Peyer's patch (tissue), 4 donors: ENCODE measurements at regions not wholly inside any gene's neighbourhood (a gene's known extent, or its start where the extent isn't known, plus 50 kb on each side); places are given as distances from the start of the nearest gene placed in this dataset.

ENCODE experiments used
- DNase-seq, 3 donors: peaks; one replicate each; pipeline ENCODE4 v3.0.0-alpha.2; 2017 to 2019
- H3K27ac ChIP-seq, 4 donors: fragments of 200-600 bp; sonication (generic); one replicate each; pipeline ENCODE4 v1.5.1; 2016 to 2019
- H3K27me3 ChIP-seq, 2 donors: fragments of 200-600 bp; sonication (generic); one replicate each; pipeline ENCODE4 v1.5.1; 2019
- H3K36me3 ChIP-seq, 3 donors: fragments of 200-600 bp; sonication (generic); one replicate each; pipeline ENCODE4 v1.5.1; 2016 to 2019
- H3K4me1 ChIP-seq, 4 donors: fragments of 200-600 bp; sonication (generic); one replicate each; pipeline ENCODE4 v1.5.1; 2016 to 2019
- H3K4me3 ChIP-seq, 4 donors: fragments of 200-600 bp; sonication (generic); 1 replicate in 3 of 4; 2 replicates in 1 of 4; pipeline ENCODE4 v1.5.1; 2016 to 2019; ENCODE audit warnings: mild to moderate bottlenecking in 1 of 4
- H3K9me3 ChIP-seq, 4 donors: fragments of 200-600 bp; sonication (generic); one replicate each; pipeline ENCODE4 v1.5.1; 2016 to 2019; ENCODE audit warnings: mild to moderate bottlenecking in 1 of 4
- CTCF ChIP-seq, 6 experiments: fragments of 450-650 bp in 4 of 6; fragments of 200-600 bp in 2 of 6; sonication (generic) in 1 of 6; IDR thresholded peaks; one replicate each; pipeline ENCODE4 v1.5.1; 2017 to 2019; ENCODE audit warnings: antibody characterized with exemption in 6 of 6, mild to moderate bottlenecking in 3 of 6, moderate library complexity in 1 of 6
- POLR2A ChIP-seq, 2 donors: fragments of 450-650 bp; IDR thresholded peaks; one replicate each; pipeline ENCODE4 v1.5.1; 2017; ENCODE audit warnings: antibody characterized with exemption in 2 of 2, mild to moderate bottlenecking in 2 of 2, moderate library complexity in 2 of 2

- DNase-seq = no peak
- Histone ChIP-seq H3K36me3 (no peaks in the 10 kb centered on the region), H3K27me3 (no peaks in the 10 kb centered on the region), H3K4me1 (no peaks in the 10 kb centered on the region), H3K4me3 (no peak overlapping the region), H3K9me3 (no peaks in the 10 kb centered on the region), H3K27ac (no peak overlapping the region)
- no peak for TF ChIP-seq CTCF (IDR thresholded peaks at IDR 0.05)
- no peak for TF ChIP-seq POLR2A (IDR thresholded peaks at IDR 0.05)
These were observed 649.4 kb downstream of the CCDC171 start for GRCh38 chr9:16202221-16202620.

- Histone ChIP-seq H3K36me3 (no peaks in the 10 kb centered on the region), H3K27ac (peak overlapping the region in 1 of 4 donors; percentile 35), H3K4me3 (no peak overlapping the region), H3K4me1 (no peaks in the 10 kb centered on the region), H3K27me3 (no peaks in the 10 kb centered on the region), H3K9me3 (no peaks in the 10 kb centered on the region)
- TF ChIP-seq CTCF (IDR thresholded peaks at IDR 0.05) (no peak), POLR2A (IDR thresholded peaks at IDR 0.05) (no peak)
- DNase-seq = no peak
These were observed 650.3 kb downstream of the CCDC171 start for GRCh38 chr9:16202914-16203728.

GRCh38 chr9:16203729-16204573 is 651.1 kb downstream of the CCDC171 start:
- H3K9me3 ChIP-seq = no peaks in the 10 kb centered on the region
- H3K4me3 ChIP-seq = no peak overlapping the region
- H3K27ac ChIP-seq = no peak overlapping the region
- H3K27me3 ChIP-seq = no peaks in the 10 kb centered on the region
- H3K4me1 ChIP-seq = no peaks in the 10 kb centered on the region
- DNase-seq = no peak
- no peak for TF ChIP-seq POLR2A (IDR thresholded peaks at IDR 0.05)
- no peak for TF ChIP-seq CTCF (IDR thresholded peaks at IDR 0.05)
- H3K36me3 ChIP-seq = no peaks in the 10 kb centered on the region

- no peaks in the 10 kb centered on the region for H3K4me1 ChIP-seq
- TF ChIP-seq CTCF (IDR thresholded peaks at IDR 0.05) (no peak), POLR2A (IDR thresholded peaks at IDR 0.05) (no peak)
- H3K27ac ChIP-seq = no peak overlapping the region
- H3K36me3 ChIP-seq = no peaks in the 10 kb centered on the region
- no peak overlapping the region for H3K4me3 ChIP-seq
- no peaks in the 10 kb centered on the region for H3K9me3 ChIP-seq
- no peak for DNase-seq
- no peaks in the 10 kb centered on the region for H3K27me3 ChIP-seq
These were observed 652.6 kb downstream of the CCDC171 start for GRCh38 chr9:16205455-16205854.

DNA sequence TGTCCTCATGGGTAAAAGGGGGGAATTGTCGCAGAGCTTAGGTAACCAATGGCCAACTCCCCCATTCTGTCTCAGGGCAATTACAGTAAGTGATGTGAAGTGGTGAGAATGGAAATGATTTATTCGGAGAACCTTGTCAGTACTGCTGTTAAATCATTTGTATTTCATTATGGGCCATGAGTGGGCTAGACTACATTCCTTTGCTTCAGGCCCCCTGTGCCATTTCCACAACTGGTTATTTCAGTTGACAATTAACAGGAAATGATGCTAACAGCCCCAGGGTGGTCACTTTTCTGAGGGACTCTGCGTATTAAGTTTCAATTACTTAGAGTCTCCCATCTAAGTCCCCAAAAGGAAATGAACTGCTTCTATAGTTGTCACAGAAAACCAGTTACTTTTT is 653.7 kb downstream of the CCDC171 start:
- Histone ChIP-seq H3K4me1 (no peaks in the 10 kb centered on the region), H3K27ac (no peak overlapping the region), H3K4me3 (no peak overlapping the region), H3K27me3 (no peaks in the 10 kb centered on the region), H3K36me3 (no peaks in the 10 kb centered on the region), H3K9me3 (no peaks in the 10 kb centered on the region)
- no peak for TF ChIP-seq POLR2A (IDR thresholded peaks at IDR 0.05)
- no peak for DNase-seq

GRCh38 chr9:16207161-16207560 is 654.3 kb downstream of the CCDC171 start:
- TF ChIP-seq POLR2A (IDR thresholded peaks at IDR 0.05) (no peak), CTCF (IDR thresholded peaks at IDR 0.05) (no peak)
- no peak for DNase-seq
- H3K4me1 ChIP-seq = no peaks in the 10 kb centered on the region
- no peaks in the 10 kb centered on the region for H3K27me3 ChIP-seq
- H3K4me3 ChIP-seq = no peak overlapping the region
- no peaks in the 10 kb centered on the region for H3K36me3 ChIP-seq
- H3K27ac ChIP-seq = no peak overlapping the region
- no peaks in the 10 kb centered on the region for H3K9me3 ChIP-seq
